NT2/D1 (cell line): ENCODE measurements at regions not wholly inside any gene's neighbourhood (a gene's known extent, or its start where the extent isn't known, plus 50 kb on each side); places are given as distances from the start of the nearest gene placed in this dataset.
"Not testable (repeated sequence)": the region's sequence is repeated elsewhere in the genome, so short reads cannot be mapped to it uniquely, and the experiment has no call there.

Source experiments
- SUZ12 ChIP-seq: IDR thresholded peaks from 2 replicates; pipeline ENCODE4 v1.6.1; 2011; ENCODE audit not compliant: insufficient read length, insufficient read depth; ENCODE audit errors: extremely low read depth
- ZNF274 ChIP-seq: IDR thresholded peaks from 2 replicates; pipeline ENCODE4 v1.6.1; 2011; ENCODE audit warnings: mild to moderate bottlenecking, low read depth, low read length

- TF ChIP-seq SUZ12, ZNF274: not testable (repeated sequence)
Observed at GRCh38 chr15:45817578-45817977, 182.7 kb downstream of the SQOR start.
